SK-N-SH treated with all-trans-retinoic acid at 6 μM for 48 hours (cell line): ENCODE measurements at regions not wholly inside any gene's neighbourhood (a gene's known extent, or its start where the extent isn't known, plus 50 kb on each side); places are given as distances from the start of the nearest gene placed in this dataset.

Experiments used
- ATAC-seq: fragments of 200-7000 bp; cut with Tn5 transposase; 3 replicates; pipeline ENCODE4 v1.9.1; 2020; ENCODE audit warnings: mild to moderate bottlenecking, moderate library complexity
- ARNTL ChIP-seq: fragments of 450-650 bp; formaldehyde crosslinking; IDR thresholded peaks from 2 replicates; pipeline ENCODE4 v1.5.0; 2020; ENCODE audit warnings: low read depth, mild to moderate bottlenecking, moderate library complexity, borderline replicate concordance
- BACH2 ChIP-seq: fragments of 250-450 bp; sonication (Bioruptor Pico); IDR thresholded peaks from 2 replicates; pipeline ENCODE4 v1.9.0; 2021; ENCODE audit warnings: mild to moderate bottlenecking, borderline replicate concordance
- CSDC2 ChIP-seq: fragments of 250-450 bp; sonication (Bioruptor Pico); IDR thresholded peaks from 2 replicates; pipeline ENCODE4 v1.5.0; 2020; ENCODE audit warnings: mild to moderate bottlenecking, moderate library complexity
- ESRRG ChIP-seq: fragments of 250-450 bp; sonication (Bioruptor Pico); IDR thresholded peaks from 2 replicates; pipeline ENCODE4 v1.6.1; 2021; ENCODE audit warnings: mild to moderate bottlenecking
- GLIS3 ChIP-seq: fragments of 250-450 bp; sonication (Bioruptor Pico); IDR thresholded peaks from 2 replicates; pipeline ENCODE4 v1.5.0; 2020; ENCODE audit warnings: mild to moderate bottlenecking, moderate library complexity
- ISL1 ChIP-seq: fragments of 250-450 bp; sonication (Bioruptor Pico); IDR thresholded peaks from 2 replicates; pipeline ENCODE4 v2.1.2; 2022; ENCODE audit warnings: mild to moderate bottlenecking, moderate library complexity
- OSR1 ChIP-seq: fragments of 250-450 bp; sonication (Bioruptor Pico); IDR thresholded peaks from 2 replicates; pipeline ENCODE4 v1.8.0; 2022; ENCODE audit warnings: moderate library complexity, mild to moderate bottlenecking, inconsistent platforms
- PPARA ChIP-seq: fragments of 250-450 bp; sonication (Bioruptor Pico); IDR thresholded peaks from 2 replicates; pipeline ENCODE4 v1.5.0; 2020; ENCODE audit warnings: mild to moderate bottlenecking, borderline replicate concordance
- RARB ChIP-seq: fragments of 250-450 bp; sonication (Bioruptor Pico); IDR thresholded peaks from 2 replicates; pipeline ENCODE4 v1.8.0; 2021; ENCODE audit warnings: mild to moderate bottlenecking, moderate library complexity
- SNAI2 ChIP-seq: fragments of 250-450 bp; sonication (Bioruptor Pico); IDR thresholded peaks from 2 replicates; pipeline ENCODE4 v1.5.0; 2020; ENCODE audit warnings: mild to moderate bottlenecking, moderate library complexity
- TOX ChIP-seq: fragments of 250-450 bp; sonication (Bioruptor Pico); IDR thresholded peaks from 2 replicates; pipeline ENCODE4 v1.8.0; 2021; ENCODE audit warnings: mild to moderate bottlenecking, moderate library complexity, borderline replicate concordance
- ZC3H10 ChIP-seq: fragments of 250-450 bp; sonication (Bioruptor Pico); IDR thresholded peaks from 2 replicates; pipeline ENCODE4 v1.5.1; 2021; ENCODE audit warnings: mild to moderate bottlenecking, moderate library complexity
- ZFP3 ChIP-seq: fragments of 250-450 bp; sonication (Bioruptor Pico); IDR thresholded peaks from 2 replicates; pipeline ENCODE4 v1.5.0; 2020; ENCODE audit warnings: mild to moderate bottlenecking, moderate library complexity
- ZFP30 ChIP-seq: fragments of 450-650 bp; formaldehyde crosslinking; IDR thresholded peaks from 2 replicates; pipeline ENCODE4 v1.5.0; 2022; ENCODE audit warnings: mild to moderate bottlenecking, moderate library complexity
- ZNF565 ChIP-seq: fragments of 450-650 bp; formaldehyde crosslinking; conservative IDR thresholded peaks from 2 replicates; pipeline ENCODE4 v1.5.0; 2020; ENCODE audit warnings: low read depth, mild to moderate bottlenecking, moderate library complexity
- ZNF70 ChIP-seq: fragments of 450-650 bp; formaldehyde crosslinking; IDR thresholded peaks from 2 replicates; pipeline ENCODE4 v1.5.0; 2020; ENCODE audit warnings: mild to moderate bottlenecking, moderate library complexity
- ZNF8 ChIP-seq: fragments of 450-650 bp; formaldehyde crosslinking; IDR thresholded peaks from 2 replicates; pipeline ENCODE4 v1.5.0; 2020; ENCODE audit warnings: mild to moderate bottlenecking, moderate library complexity
- TF ChIP-seq, protein P1 (sequence below): fragments of 250-450 bp; sonication (Bioruptor Pico); IDR thresholded peaks from 2 replicates; pipeline ENCODE4 v1.8.0; 2021; ENCODE audit warnings: low read depth, mild to moderate bottlenecking, moderate library complexity, borderline replicate concordance
- TF ChIP-seq, protein P2 (sequence below): fragments of 250-450 bp; sonication (Bioruptor Pico); IDR thresholded peaks from 2 replicates; pipeline ENCODE4 v1.8.0; 2020; ENCODE audit warnings: mild to moderate bottlenecking, moderate library complexity, borderline replicate concordance
- TF ChIP-seq, protein P3 (sequence below): fragments of 250-450 bp; sonication (Bioruptor Pico); IDR thresholded peaks from 2 replicates; pipeline ENCODE4 v1.5.1; 2021; ENCODE audit warnings: mild to moderate bottlenecking, moderate library complexity
- TF ChIP-seq, protein P4 (sequence below): fragments of 250-450 bp; sonication (Bioruptor Pico); IDR thresholded peaks from 2 replicates; pipeline ENCODE4 v1.5.0; 2020; ENCODE audit warnings: mild to moderate bottlenecking, moderate library complexity
- TF ChIP-seq, protein P5 (sequence below): fragments of 250-450 bp; sonication (Bioruptor Pico); IDR thresholded peaks from 2 replicates; pipeline ENCODE4 v1.5.1; 2020; ENCODE audit warnings: low read depth, mild to moderate bottlenecking, moderate library complexity

DNA sequence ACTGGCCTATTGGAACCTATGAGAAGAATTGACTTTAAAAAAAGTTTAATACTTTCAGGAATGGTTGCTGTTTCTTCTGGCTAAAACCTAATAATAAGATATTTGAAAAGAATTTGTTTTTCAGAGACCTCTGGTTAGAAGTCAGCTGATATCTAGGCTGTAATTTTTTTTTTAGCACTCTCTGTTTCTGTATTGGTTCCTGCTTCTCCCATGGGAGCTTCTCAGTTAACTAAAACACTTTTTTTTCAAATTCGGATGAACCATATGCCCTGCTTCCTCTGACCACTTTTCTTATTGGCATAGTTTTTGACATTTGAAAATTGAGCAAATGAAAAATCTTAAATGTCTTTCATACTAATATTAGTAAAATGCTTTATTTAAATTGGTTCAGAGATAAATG, 163.5 kb upstream of the SLC10A2 start:
- no peak for ATAC-seq
- TF ChIP-seq, protein P1, sequence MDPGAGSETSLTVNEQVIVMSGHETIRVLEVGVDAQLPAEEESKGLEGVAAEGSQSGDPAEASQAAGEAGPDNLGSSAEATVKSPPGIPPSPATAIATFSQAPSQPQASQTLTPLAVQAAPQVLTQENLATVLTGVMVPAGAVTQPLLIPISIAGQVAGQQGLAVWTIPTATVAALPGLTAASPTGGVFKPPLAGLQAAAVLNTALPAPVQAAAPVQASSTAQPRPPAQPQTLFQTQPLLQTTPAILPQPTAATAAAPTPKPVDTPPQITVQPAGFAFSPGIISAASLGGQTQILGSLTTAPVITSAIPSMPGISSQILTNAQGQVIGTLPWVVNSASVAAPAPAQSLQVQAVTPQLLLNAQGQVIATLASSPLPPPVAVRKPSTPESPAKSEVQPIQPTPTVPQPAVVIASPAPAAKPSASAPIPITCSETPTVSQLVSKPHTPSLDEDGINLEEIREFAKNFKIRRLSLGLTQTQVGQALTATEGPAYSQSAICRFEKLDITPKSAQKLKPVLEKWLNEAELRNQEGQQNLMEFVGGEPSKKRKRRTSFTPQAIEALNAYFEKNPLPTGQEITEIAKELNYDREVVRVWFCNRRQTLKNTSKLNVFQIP (CRISPR knock-in tag), result no peak
- TF ChIP-seq ZFP3 (CRISPR knock-in tag), result no peak
- TF ChIP-seq BACH2 (CRISPR knock-in tag), result no peak
- TF ChIP-seq, protein P2, sequence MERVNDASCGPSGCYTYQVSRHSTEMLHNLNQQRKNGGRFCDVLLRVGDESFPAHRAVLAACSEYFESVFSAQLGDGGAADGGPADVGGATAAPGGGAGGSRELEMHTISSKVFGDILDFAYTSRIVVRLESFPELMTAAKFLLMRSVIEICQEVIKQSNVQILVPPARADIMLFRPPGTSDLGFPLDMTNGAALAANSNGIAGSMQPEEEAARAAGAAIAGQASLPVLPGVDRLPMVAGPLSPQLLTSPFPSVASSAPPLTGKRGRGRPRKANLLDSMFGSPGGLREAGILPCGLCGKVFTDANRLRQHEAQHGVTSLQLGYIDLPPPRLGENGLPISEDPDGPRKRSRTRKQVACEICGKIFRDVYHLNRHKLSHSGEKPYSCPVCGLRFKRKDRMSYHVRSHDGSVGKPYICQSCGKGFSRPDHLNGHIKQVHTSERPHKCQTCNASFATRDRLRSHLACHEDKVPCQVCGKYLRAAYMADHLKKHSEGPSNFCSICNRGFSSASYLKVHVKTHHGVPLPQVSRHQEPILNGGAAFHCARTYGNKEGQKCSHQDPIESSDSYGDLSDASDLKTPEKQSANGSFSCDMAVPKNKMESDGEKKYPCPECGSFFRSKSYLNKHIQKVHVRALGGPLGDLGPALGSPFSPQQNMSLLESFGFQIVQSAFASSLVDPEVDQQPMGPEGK (CRISPR knock-in tag), result no peak
- TF ChIP-seq ZC3H10 (CRISPR knock-in tag), result no peak
- no peak for TF ChIP-seq RARB (CRISPR knock-in tag)
- no peak for TF ChIP-seq ESRRG (CRISPR knock-in tag)
- no peak for TF ChIP-seq TOX
- TF ChIP-seq ZNF565 (CRISPR knock-in tag), result no peak
- TF ChIP-seq, protein P3, sequence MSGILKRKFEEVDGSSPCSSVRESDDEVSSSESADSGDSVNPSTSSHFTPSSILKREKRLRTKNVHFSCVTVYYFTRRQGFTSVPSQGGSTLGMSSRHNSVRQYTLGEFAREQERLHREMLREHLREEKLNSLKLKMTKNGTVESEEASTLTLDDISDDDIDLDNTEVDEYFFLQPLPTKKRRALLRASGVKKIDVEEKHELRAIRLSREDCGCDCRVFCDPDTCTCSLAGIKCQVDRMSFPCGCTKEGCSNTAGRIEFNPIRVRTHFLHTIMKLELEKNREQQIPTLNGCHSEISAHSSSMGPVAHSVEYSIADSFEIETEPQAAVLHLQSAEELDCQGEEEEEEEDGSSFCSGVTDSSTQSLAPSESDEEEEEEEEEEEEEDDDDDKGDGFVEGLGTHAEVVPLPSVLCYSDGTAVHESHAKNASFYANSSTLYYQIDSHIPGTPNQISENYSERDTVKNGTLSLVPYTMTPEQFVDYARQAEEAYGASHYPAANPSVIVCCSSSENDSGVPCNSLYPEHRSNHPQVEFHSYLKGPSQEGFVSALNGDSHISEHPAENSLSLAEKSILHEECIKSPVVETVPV, result no peak
- TF ChIP-seq, protein P4, sequence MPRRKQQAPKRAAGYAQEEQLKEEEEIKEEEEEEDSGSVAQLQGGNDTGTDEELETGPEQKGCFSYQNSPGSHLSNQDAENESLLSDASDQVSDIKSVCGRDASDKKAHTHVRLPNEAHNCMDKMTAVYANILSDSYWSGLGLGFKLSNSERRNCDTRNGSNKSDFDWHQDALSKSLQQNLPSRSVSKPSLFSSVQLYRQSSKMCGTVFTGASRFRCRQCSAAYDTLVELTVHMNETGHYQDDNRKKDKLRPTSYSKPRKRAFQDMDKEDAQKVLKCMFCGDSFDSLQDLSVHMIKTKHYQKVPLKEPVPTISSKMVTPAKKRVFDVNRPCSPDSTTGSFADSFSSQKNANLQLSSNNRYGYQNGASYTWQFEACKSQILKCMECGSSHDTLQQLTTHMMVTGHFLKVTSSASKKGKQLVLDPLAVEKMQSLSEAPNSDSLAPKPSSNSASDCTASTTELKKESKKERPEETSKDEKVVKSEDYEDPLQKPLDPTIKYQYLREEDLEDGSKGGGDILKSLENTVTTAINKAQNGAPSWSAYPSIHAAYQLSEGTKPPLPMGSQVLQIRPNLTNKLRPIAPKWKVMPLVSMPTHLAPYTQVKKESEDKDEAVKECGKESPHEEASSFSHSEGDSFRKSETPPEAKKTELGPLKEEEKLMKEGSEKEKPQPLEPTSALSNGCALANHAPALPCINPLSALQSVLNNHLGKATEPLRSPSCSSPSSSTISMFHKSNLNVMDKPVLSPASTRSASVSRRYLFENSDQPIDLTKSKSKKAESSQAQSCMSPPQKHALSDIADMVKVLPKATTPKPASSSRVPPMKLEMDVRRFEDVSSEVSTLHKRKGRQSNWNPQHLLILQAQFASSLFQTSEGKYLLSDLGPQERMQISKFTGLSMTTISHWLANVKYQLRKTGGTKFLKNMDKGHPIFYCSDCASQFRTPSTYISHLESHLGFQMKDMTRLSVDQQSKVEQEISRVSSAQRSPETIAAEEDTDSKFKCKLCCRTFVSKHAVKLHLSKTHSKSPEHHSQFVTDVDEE, result no peak
- TF ChIP-seq ZFP30 (CRISPR knock-in tag), result no peak
- TF ChIP-seq CSDC2 (CRISPR knock-in tag), result no peak
- TF ChIP-seq GLIS3 (CRISPR knock-in tag), result no peak
- no peak for TF ChIP-seq ISL1 (CRISPR knock-in tag)
- no peak for TF ChIP-seq ARNTL (CRISPR knock-in tag)
- no peak for TF ChIP-seq ZNF70 (CRISPR knock-in tag)

DNA sequence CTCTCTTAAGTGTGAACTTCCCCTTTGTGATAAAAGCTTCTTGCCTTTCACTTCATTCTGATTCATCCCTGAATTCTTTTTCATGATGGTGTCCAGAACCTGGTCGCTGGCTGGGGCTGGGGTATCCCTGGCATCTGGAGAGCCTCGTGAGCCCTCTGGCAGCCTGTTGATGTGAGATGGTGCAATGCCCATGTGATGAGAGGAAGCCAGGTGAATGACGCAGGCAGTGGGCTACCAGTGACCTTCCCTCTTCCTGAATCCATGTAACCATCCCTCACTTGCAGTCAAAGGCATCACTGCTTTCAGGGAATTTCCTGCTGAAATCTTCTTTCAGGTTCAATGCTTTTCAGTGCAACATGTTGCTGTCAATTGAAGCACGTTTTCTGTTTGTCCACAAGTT, 158.6 kb upstream of the SLC10A2 start:
- ATAC-seq, result no peak
- TF ChIP-seq CSDC2 (CRISPR knock-in tag), result no peak
- TF ChIP-seq ARNTL (CRISPR knock-in tag), result no peak
- TF ChIP-seq ZNF8 (CRISPR knock-in tag), result no peak
- no peak for TF ChIP-seq PPARA (CRISPR knock-in tag)
- TF ChIP-seq, protein P3, result no peak
- no peak for TF ChIP-seq ZNF565 (CRISPR knock-in tag)
- no peak for TF ChIP-seq TOX
- TF ChIP-seq RARB (CRISPR knock-in tag), result no peak
- TF ChIP-seq, protein P5, sequence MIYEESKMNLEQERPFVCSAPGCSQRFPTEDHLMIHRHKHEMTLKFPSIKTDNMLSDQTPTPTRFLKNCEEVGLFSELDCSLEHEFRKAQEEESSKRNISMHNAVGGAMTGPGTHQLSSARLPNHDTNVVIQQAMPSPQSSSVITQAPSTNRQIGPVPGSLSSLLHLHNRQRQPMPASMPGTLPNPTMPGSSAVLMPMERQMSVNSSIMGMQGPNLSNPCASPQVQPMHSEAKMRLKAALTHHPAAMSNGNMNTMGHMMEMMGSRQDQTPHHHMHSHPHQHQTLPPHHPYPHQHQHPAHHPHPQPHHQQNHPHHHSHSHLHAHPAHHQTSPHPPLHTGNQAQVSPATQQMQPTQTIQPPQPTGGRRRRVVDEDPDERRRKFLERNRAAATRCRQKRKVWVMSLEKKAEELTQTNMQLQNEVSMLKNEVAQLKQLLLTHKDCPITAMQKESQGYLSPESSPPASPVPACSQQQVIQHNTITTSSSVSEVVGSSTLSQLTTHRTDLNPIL (CRISPR knock-in tag), result no peak
- TF ChIP-seq OSR1 (CRISPR knock-in tag), result no peak
- no peak for TF ChIP-seq BACH2 (CRISPR knock-in tag)
- TF ChIP-seq ZFP30 (CRISPR knock-in tag), result no peak
- no peak for TF ChIP-seq SNAI2 (CRISPR knock-in tag)
